ENCODE measurements at regions not wholly inside any gene's neighbourhood (a gene's known extent, or its start where the extent isn't known, plus 50 kb on each side); places are given as distances from the start of the nearest gene placed in this dataset.

DNA sequence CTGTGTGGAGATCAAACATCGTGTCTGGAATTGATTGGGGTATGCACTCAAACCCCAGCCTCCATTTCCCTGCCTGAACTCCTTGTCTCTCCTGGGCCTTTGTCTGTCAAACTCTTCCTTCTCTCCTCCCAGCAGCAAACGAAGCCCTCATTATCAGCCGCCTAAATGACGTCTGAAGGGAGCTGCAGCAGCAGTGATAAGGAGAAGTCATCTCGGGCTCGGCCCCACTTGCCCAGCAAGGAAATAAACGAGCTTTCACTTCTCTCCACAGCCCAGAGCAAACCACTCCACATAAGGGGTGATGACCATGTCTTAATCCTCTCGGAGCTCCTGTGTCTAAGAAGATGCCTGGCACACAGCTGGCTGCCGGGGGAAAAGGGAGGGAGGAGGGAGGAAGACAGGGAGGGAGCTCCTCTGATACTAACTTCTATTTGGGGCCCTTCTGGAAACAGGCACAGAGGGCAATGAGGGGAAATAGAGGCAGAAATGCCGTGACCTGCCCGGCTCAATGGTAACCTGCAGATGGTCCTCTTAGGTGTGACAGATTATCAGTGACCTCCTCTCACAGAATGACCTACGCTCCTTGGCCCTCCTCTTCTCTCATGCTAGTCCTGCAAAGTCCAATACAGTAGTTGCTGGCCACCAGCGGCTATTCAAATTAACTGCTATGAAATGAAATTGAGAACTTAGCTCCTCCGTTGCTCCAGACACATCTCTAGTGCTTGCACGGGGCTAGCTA is 100.4 kb downstream of the PXDC1 start:
- TF ChIP-seq EZH2 (IDR thresholded peaks at IDR 0.05; ENCODE audit: insufficient read depth, poor library complexity, severe bottlenecking) (no peak), EZH2phosphoT487 (IDR thresholded peaks at IDR 0.05; ENCODE audit: insufficient read depth, low read depth) (no peak)

Measured in GM23248 (cell line).